ENCODE measurements at regions not wholly inside any gene's neighbourhood (a gene's known extent, or its start where the extent isn't known, plus 50 kb on each side); places are given as distances from the start of the nearest gene placed in this dataset.

- no peak for TF ChIP-seq CTCF (IDR thresholded peaks at IDR 0.05)
- no peak for TF ChIP-seq RFX5 (IDR thresholded peaks at IDR 0.05)
- TF ChIP-seq POLR2A (IDR thresholded peaks at IDR 0.05; ENCODE audit: low read length), result no peak
- no peak for TF ChIP-seq EP300 (IDR thresholded peaks at IDR 0.05)
- no peak for TF ChIP-seq MAX (IDR thresholded peaks at IDR 0.05)
- no peak for TF ChIP-seq CEBPB (IDR thresholded peaks at IDR 0.05)
- TF ChIP-seq HDAC2 (IDR thresholded peaks at IDR 0.05), result no peak
- TF ChIP-seq PBX3 (IDR thresholded peaks at IDR 0.05), result no peak
Measured at GRCh38 chr2:195300631-195301030, 356.4 kb upstream of the SLC39A10 start.
